ENCODE measurements at regions not wholly inside any gene's neighbourhood (a gene's known extent, or its start where the extent isn't known, plus 50 kb on each side); places are given as distances from the start of the nearest gene placed in this dataset.

GRCh38 chr4:3582091-3582475, 49.9 kb upstream of the LRPAP1 start:
- no peaks in the 10 kb centered on the region for H3K9me3 ChIP-seq
- H3K4me3 ChIP-seq: no peak overlapping the region
- DNase-seq: no peak
- H3K36me3 ChIP-seq: no peaks in the 10 kb centered on the region
- H3K27me3 ChIP-seq: no peaks in the 10 kb centered on the region
- H3K4me1 ChIP-seq: no peaks in the 10 kb centered on the region
- ATAC-seq: no peak
- TF ChIP-seq CTCF (IDR thresholded peaks at IDR 0.05): no peak
- no peak overlapping the region for H3K27ac ChIP-seq
- intact Hi-C loops (cut with DNase I): no loop called here
